GM12875 (cell line): ENCODE measurements at regions not wholly inside any gene's neighbourhood (a gene's known extent, or its start where the extent isn't known, plus 50 kb on each side); places are given as distances from the start of the nearest gene placed in this dataset.

Experiments used
- H3K4me3 ChIP-seq: one replicate; pipeline ENCODE4 v1.5.1; 2011; ENCODE audit warnings: low read depth, low read length, control low read depth
- TF ChIP-seq, protein P1 (sequence below): IDR thresholded peaks from 2 replicates; pipeline ENCODE4 v1.5.1; 2011; ENCODE audit warnings: low read depth, mild to moderate bottlenecking, control low read depth, inconsistent platforms, low read length, moderate library complexity, borderline replicate concordance; ENCODE audit not compliant: insufficient read depth

DNA sequence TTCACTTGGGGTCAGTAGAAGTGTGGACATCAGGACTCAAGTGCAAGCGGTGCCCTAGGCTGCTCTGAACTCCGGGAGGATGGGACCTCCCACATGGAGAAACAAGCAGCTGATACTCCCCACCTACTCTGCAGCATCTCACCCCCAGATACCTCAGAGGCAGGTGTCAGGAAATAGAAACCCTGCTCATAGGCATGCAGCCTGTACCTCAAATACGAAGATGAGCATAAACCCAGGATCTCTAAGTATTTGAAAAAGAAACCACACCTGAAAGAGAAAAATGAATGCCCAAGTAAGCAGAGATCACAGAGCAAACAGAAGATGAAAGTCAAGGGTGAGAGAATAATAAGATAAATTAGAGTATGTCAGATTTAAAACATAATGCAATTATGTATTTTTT lies 75.6 kb upstream of the WSCD2 start:
- H3K4me3 ChIP-seq = no peak overlapping the region
- TF ChIP-seq, protein P1, sequence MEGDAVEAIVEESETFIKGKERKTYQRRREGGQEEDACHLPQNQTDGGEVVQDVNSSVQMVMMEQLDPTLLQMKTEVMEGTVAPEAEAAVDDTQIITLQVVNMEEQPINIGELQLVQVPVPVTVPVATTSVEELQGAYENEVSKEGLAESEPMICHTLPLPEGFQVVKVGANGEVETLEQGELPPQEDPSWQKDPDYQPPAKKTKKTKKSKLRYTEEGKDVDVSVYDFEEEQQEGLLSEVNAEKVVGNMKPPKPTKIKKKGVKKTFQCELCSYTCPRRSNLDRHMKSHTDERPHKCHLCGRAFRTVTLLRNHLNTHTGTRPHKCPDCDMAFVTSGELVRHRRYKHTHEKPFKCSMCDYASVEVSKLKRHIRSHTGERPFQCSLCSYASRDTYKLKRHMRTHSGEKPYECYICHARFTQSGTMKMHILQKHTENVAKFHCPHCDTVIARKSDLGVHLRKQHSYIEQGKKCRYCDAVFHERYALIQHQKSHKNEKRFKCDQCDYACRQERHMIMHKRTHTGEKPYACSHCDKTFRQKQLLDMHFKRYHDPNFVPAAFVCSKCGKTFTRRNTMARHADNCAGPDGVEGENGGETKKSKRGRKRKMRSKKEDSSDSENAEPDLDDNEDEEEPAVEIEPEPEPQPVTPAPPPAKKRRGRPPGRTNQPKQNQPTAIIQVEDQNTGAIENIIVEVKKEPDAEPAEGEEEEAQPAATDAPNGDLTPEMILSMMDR = no peak

DNA sequence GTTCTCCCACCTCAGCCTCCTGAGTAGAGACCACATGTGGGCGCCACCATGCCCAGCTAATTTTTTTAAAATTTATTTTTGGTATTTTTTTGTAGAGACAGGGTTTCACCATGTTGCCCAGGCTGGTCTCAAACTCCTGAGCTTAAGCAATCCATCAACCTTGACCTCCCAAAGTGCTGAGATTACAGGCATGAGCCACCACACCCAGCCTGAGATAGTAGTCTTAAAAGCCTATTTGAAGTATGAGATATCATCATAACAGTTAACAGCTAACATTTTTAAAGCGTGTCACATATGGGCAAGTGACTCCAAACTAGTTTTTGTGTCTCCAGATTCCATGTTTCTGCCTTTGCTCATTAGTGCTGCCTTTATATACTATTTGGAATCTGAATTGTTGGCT lies 74.6 kb upstream of the WSCD2 start:
- TF ChIP-seq, protein P1 = no peak
- no peak overlapping the region for H3K4me3 ChIP-seq

DNA sequence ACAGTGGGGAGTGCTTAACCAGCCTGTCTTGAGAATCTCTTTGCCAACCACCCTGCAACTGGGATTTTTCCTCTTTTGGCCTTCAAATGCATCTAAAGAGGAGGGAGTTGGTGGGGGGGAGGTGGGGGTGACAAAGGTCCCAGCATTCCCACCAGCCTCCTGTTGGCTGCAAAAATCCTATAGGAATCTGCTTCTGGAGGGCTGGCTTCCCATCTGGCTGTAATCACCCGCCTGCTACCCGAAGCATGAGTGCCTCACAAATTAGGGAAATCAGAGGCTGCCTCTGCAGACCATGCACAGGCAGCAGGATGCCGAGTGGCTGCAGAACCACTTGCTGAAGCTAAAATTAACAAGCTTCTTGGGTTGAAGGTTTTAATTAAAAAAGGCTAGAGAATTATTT lies 73.9 kb upstream of the WSCD2 start:
- TF ChIP-seq, protein P1 = no peak
- H3K4me3 ChIP-seq = no peak overlapping the region

DNA sequence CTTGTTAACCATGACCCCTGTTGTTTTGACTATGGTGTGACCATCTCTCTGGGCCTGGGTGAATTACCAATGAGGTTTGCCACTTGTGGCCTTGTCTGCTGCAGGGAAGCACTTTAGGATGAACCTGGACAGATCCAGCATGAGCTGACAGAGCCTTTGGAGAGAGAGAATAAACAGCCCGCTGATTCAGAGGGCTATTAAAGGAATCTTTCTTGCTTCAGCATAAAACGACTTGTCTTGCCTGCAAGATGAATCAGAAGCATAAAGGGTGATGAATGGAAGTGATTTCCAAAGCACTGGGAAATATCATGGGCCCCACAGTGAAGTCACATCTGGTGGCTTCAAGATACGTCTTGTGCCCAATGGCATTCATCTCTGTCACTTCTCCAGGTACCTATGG lies 69.0 kb upstream of the WSCD2 start:
- no peak overlapping the region for H3K4me3 ChIP-seq
- TF ChIP-seq, protein P1 = no peak

DNA sequence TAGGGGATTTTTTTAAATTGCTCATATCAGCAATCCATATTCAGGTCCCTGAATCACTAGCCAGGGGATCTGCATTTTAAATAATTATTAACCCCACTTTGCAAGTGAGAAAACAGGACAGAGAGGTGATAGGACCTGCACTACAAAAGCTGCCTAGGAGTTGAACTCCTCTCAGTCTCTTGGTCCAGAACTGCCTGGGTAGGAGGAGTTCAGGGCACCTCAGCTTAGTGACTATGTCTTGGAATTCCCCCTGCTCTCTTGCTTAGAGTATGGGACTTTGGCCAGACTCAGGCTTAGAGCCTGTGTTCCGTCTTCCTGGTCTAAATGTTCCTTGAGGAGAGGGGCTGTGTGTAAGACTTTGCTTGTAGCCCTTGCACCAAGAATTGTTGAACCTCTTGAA lies 68.2 kb upstream of the WSCD2 start:
- TF ChIP-seq, protein P1 = no peak
- H3K4me3 ChIP-seq = no peak overlapping the region

DNA sequence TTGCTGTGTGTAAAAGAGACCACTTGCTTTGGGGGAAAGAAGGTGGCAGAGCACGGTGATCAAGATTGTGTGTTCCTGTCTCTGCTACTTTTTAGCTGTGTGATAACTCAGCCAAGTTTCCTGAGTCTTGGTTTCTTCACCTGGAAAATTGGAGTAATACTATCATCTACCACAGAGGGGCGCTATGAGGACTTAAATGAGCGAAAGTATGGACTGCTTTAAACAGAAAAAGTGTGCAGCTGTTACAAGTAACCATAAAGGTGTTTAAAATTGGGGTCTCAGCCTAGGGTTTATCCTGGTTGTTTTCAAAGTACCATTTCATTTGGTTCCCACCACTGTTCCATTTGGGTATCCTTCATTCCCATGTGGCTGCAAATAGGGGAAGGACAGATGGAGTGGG lies 65.9 kb upstream of the WSCD2 start:
- TF ChIP-seq, protein P1 = peak; percentile 35; the same call in 1 of the 2 replicates
- no peak overlapping the region for H3K4me3 ChIP-seq

DNA sequence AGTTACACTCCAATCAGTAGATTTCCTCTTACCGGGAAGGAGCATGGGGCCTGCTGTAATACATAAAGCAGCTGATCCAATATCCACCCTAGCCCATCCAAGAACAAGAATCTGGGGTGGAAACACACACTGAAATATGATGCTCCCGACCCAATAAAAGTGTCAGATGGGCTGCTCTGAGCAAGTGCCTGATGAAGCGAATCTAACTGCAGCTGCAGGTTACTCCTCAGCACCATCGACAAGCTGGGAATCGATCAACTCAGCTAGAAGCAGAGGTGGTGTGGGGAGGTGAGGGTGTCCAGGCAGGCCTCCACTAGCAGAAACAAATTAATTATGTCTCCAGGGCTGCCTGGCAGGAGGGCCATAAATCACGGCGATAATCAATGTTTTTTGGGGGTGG lies 64.0 kb upstream of the WSCD2 start:
- TF ChIP-seq, protein P1 = no peak

More for the DNA sequence above, 64.0 kb upstream of the WSCD2 start:
- H3K4me3 ChIP-seq = no peak overlapping the region
